ENCODE measurements at regions not wholly inside any gene's neighbourhood (a gene's known extent, or its start where the extent isn't known, plus 50 kb on each side); places are given as distances from the start of the nearest gene placed in this dataset.

- TF ChIP-seq CTCF (IDR thresholded peaks at IDR 0.05; ENCODE audit: low read length) (no peak), EZH2 (optimal IDR thresholded peaks at IDR 0.05; ENCODE audit: low read depth, low read length) (no peak)
Measured at GRCh38 chr6:141261672-141262060, 871.1 kb upstream of the GJE1 start.
